Ectodermal cell (in vitro differentiated cells): ENCODE measurements at regions not wholly inside any gene's neighbourhood (a gene's known extent, or its start where the extent isn't known, plus 50 kb on each side); places are given as distances from the start of the nearest gene placed in this dataset.

Experiments used
- H3K27ac ChIP-seq: 2 replicates; pipeline ENCODE4 v1.7.0; 2013; ENCODE audit warnings: mild to moderate bottlenecking, low read depth, low read length; ENCODE audit not compliant: insufficient read depth, poor library complexity, severe bottlenecking
- H3K27me3 ChIP-seq: 2 replicates; pipeline ENCODE4 v1.7.0; 2013; ENCODE audit warnings: mild to moderate bottlenecking, low read length; ENCODE audit not compliant: insufficient read depth, control insufficient read depth, poor library complexity, severe bottlenecking
- H3K36me3 ChIP-seq: one replicate; pipeline ENCODE4 v1.7.0; 2013; ENCODE audit warnings: low read length; ENCODE audit not compliant: control insufficient read depth, insufficient read depth
- H3K4me1 ChIP-seq: one replicate; pipeline ENCODE4 v1.7.0; 2013; ENCODE audit warnings: low read length; ENCODE audit not compliant: control insufficient read depth, insufficient read depth
- H3K4me3 ChIP-seq: 2 replicates; pipeline ENCODE4 v1.7.0; 2013; ENCODE audit warnings: low read depth, low read length, control low read depth; ENCODE audit not compliant: insufficient read depth
- H3K9me3 ChIP-seq: 2 replicates; pipeline ENCODE4 v1.7.0; 2013; ENCODE audit warnings: mild to moderate bottlenecking, low read length, moderate library complexity; ENCODE audit not compliant: control insufficient read depth
- WGBS, 2 experiments: methylation state at CpG; one replicate each; pipeline ENCODE4 v1.1.7; 2013; ENCODE audit warnings: missing lambda C conversion rate in 2 of 2; 5-methylcytosine and 5-hydroxymethylcytosine counted together

- H3K4me3 ChIP-seq = no peak overlapping the region
- no peaks in the 10 kb centered on the region for H3K9me3 ChIP-seq
- H3K27me3 ChIP-seq = no peaks in the 10 kb centered on the region
- no peak overlapping the region for H3K27ac ChIP-seq
- no peaks in the 10 kb centered on the region for H3K4me1 ChIP-seq
- WGBS, 2 experiments = 88 to 90% methylated on average over 3 to 4 of the region's 4 CpGs
- no peaks in the 10 kb centered on the region for H3K36me3 ChIP-seq
Observed at GRCh38 chr2:19208479-19209199, 149.8 kb downstream of the OSR1 start.

- Histone ChIP-seq H3K27me3 (no peaks in the 10 kb centered on the region), H3K4me3 (no peak overlapping the region), H3K4me1 (no peaks in the 10 kb centered on the region), H3K9me3 (no peaks in the 10 kb centered on the region), H3K27ac (no peak overlapping the region), H3K36me3 (no peaks in the 10 kb centered on the region)
- 87 to 91% methylated on average over 8 of the region's 8 CpGs for WGBS, 2 experiments
Observed at GRCh38 chr2:19207452-19207851, 151.0 kb downstream of the OSR1 start.

GRCh38 chr2:19205983-19206533, 152.4 kb downstream of the OSR1 start:
- Histone ChIP-seq H3K27ac (no peak overlapping the region), H3K27me3 (no peaks in the 10 kb centered on the region), H3K4me3 (no peak overlapping the region), H3K4me1 (no peaks in the 10 kb centered on the region), H3K9me3 (no peaks in the 10 kb centered on the region), H3K36me3 (no peaks in the 10 kb centered on the region)
- 91 to 95% methylated on average over 4 of the region's 4 CpGs for WGBS, 2 experiments

- 89 to 90% methylated on average over 3 to 5 of the region's 5 CpGs for WGBS, 2 experiments
- no peak overlapping the region for H3K4me3 ChIP-seq
Observed at GRCh38 chr2:19203866-19204265, 154.6 kb downstream of the OSR1 start.

GRCh38 chr2:19201911-19202462, 156.4 kb downstream of the OSR1 start:
- H3K9me3 ChIP-seq = no peaks in the 10 kb centered on the region
- no peaks in the 10 kb centered on the region for H3K36me3 ChIP-seq
- no peak overlapping the region for H3K27ac ChIP-seq
- H3K27me3 ChIP-seq = no peaks in the 10 kb centered on the region
- H3K4me3 ChIP-seq = no peak overlapping the region
- H3K4me1 ChIP-seq = no peaks in the 10 kb centered on the region
- 95 to 96% methylated on average over 2 to 4 of the region's 4 CpGs for WGBS, 2 experiments

More at GRCh38 chr2:19203866-19204265, 154.6 kb downstream of the OSR1 start:
- Histone ChIP-seq H3K27me3 (no peaks in the 10 kb centered on the region), H3K27ac (no peak overlapping the region), H3K36me3 (no peaks in the 10 kb centered on the region), H3K4me1 (no peaks in the 10 kb centered on the region), H3K9me3 (no peaks in the 10 kb centered on the region)

- H3K27ac ChIP-seq = no peak overlapping the region
- WGBS, 2 experiments = 100% methylated on average over 1 of the region's 1 CpG
- no peaks in the 10 kb centered on the region for H3K4me1 ChIP-seq
- no peak overlapping the region for H3K4me3 ChIP-seq
- no peaks in the 10 kb centered on the region for H3K9me3 ChIP-seq
- no peaks in the 10 kb centered on the region for H3K36me3 ChIP-seq
- H3K27me3 ChIP-seq = no peaks in the 10 kb centered on the region
Observed at GRCh38 chr2:19198381-19198780, 160.0 kb downstream of the OSR1 start.

- no peaks in the 10 kb centered on the region for H3K4me1 ChIP-seq
- H3K27me3 ChIP-seq = no peaks in the 10 kb centered on the region
- WGBS, 2 experiments = 80 to 81% methylated on average over 1 of the region's 1 CpG
- no peak overlapping the region for H3K27ac ChIP-seq
- H3K36me3 ChIP-seq = no peaks in the 10 kb centered on the region
- no peak overlapping the region for H3K4me3 ChIP-seq
- H3K9me3 ChIP-seq = no peaks in the 10 kb centered on the region
Observed at GRCh38 chr2:19195661-19196060, 162.8 kb downstream of the OSR1 start.

GRCh38 chr2:19189391-19189790, 169.0 kb downstream of the OSR1 start:
- no peaks in the 10 kb centered on the region for H3K9me3 ChIP-seq
- H3K4me1 ChIP-seq = no peaks in the 10 kb centered on the region
- H3K36me3 ChIP-seq = no peaks in the 10 kb centered on the region
- no peaks in the 10 kb centered on the region for H3K27me3 ChIP-seq
- H3K27ac ChIP-seq = no peak overlapping the region
- WGBS, 2 experiments = 94 to 98% methylated on average over 1 of the region's 1 CpG
- H3K4me3 ChIP-seq = no peak overlapping the region

- Histone ChIP-seq H3K36me3 (no peaks in the 10 kb centered on the region), H3K27ac (no peak overlapping the region), H3K4me1 (no peaks in the 10 kb centered on the region), H3K27me3 (no peaks in the 10 kb centered on the region), H3K9me3 (no peaks in the 10 kb centered on the region), H3K4me3 (no peak overlapping the region)
- WGBS, 2 experiments = 93 to 96% methylated on average over 5 of the region's 5 CpGs
Observed at GRCh38 chr2:19187323-19188020, 171.0 kb downstream of the OSR1 start.

- Histone ChIP-seq H3K36me3 (no peaks in the 10 kb centered on the region), H3K27ac (no peak overlapping the region), H3K9me3 (no peaks in the 10 kb centered on the region), H3K4me3 (no peak overlapping the region), H3K4me1 (no peaks in the 10 kb centered on the region), H3K27me3 (no peaks in the 10 kb centered on the region)
- WGBS, 2 experiments = 94 to 97% methylated on average over 4 of the region's 4 CpGs
Observed at GRCh38 chr2:19185086-19185485, 173.3 kb downstream of the OSR1 start.
